ENCODE measurements at regions not wholly inside any gene's neighbourhood (a gene's known extent, or its start where the extent isn't known, plus 50 kb on each side); places are given as distances from the start of the nearest gene placed in this dataset.

DNA sequence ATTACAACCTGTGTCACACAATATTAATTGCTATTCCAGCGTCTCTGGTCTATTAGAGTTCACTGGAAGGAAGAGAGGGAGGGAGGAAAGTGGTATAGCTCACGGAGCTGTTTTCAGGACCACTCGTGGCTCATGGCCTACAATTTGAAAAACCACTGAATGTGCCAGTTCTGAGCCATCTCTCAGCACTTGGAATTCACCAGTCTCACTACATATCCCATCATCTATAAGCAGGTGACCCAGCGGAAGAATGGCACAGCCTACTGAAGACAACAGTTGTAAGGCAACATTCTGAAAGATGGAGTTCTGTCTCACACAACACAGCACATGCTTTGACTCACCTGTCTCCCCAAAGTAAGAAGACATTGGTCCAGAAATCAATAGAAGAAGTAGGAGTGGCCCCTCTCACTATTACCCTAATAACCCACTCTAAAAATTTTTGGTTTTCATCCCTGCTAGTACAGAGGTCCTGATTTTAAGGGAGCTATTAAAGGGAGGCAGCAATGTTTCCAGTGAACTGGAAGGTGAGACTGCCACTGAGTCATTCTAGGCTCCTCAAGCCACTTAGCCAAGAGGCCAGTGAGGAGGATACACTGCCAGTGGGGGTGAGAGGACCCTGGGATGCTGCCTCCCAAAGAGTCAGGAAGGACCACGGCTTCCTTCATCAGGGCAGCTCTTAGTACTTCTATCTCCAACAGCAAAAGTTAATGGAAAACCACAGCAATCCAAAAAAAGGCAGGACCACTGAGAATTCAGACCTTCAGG lies 50.0 kb upstream of the DOCK9 start:
- ChIA-PET CTCF (interaction anchor here (0.9 to 1.9 kb wide), 4 partner anchors 10 to 185 kb away, joined by 3 to 5 read pairs (median 3); no protein-coding TSS in a partner anchor), POLR2A (interaction anchor here (0.6 kb wide), 1 partner anchor 1047 kb away, joined by 5 read pairs; no protein-coding TSS in a partner anchor)

DNA sequence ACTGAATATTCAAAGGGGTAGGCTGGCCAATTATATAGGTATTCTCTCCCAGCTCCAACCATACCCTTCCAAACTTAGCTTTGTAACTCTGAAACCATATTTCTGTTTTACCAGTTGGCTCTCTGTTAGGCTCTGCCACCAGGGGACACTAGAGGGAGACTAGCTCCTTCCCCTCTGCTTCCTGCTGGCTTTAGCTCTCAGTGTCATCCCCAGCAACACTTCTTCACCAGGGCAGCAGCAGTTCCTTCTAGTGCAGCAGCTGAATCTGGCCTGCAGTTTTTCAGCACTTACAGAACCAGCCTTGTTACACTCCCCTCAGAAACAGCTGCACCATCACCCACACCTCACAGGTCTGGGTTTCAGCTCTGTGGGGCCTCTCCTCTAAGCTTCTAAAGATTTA lies 51.0 kb upstream of the DOCK9 start:
- CTCF ChIA-PET = interaction anchor here (0.6 to 1.9 kb wide), 6 partner anchors 11 to 186 kb away, joined by 3 to 5 read pairs (median 3); no protein-coding TSS in a partner anchor
- POLR2A ChIA-PET = interaction anchor here (0.8 to 1.0 kb wide), 2 partner anchors 15 to 170 kb away, joined by 3 read pairs; no protein-coding TSS in a partner anchor

DNA sequence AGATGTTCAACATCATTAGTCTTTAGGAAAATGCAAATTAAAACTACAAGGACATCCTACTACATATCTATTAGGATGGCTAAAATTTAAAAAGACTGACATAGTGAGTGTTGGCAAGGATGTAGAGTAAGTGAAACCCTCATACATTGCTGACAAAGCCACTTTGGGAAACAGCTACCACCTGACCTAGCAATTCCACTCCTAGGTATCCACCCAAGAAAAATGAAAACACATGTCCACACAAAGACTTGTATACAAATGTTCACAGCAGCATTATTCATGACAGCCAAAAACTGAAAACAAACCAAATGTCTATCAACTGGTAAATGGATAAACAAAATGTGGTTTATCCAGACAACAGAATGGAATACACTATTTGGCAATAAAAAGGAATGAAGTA lies 51.7 kb upstream of the DOCK9 start:
- ChIA-PET POLR2A (no interaction called here), CTCF (interaction anchor here (1.2 kb wide), 1 partner anchor 160 kb away, joined by 4 read pairs; no protein-coding TSS in a partner anchor)

DNA sequence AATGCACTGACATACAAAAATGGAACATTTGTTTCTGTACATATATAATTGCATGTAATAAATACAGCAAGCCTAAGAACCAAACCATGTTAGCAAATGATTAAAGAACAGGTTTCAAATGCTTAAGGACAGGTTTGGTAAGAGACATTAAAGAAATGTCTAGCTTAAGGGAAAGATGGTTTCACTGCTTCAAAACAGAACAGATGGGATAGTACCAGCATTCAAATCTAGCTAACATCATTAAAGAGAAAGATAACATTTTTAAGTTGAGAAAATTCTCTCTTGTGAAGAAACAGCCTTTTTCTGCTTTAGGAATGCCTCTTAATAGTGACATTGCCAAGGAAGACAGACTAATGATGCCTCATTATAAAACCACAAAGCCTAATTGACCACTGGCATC lies 52.5 kb upstream of the DOCK9 start:
- POLR2A ChIA-PET = no interaction called here
- CTCF ChIA-PET = no interaction called here

DNA sequence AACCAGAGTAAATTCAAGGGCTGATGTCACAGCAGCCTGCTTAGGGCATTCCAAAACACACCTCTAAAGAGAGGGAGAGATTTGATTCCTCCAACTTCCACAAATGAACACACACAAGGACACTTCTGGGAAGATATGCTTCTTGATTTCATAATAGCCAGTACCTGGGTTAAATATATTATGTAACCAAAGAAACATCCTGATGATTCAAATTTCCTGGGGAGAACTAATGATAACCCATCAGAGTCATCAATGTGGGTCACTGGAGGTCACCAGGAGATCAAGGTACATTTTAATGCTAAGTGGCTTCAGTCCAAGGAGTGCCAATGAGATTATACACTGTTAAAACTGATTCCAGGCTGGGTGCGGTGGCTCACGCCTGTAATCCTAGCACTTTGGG lies 54.0 kb upstream of the DOCK9 start:
- ChIA-PET POLR2A (no interaction called here), CTCF (interaction anchor here (1.1 kb wide), 2 partner anchors 20 to 63 kb away, joined by 3 read pairs; no protein-coding TSS in a partner anchor)

DNA sequence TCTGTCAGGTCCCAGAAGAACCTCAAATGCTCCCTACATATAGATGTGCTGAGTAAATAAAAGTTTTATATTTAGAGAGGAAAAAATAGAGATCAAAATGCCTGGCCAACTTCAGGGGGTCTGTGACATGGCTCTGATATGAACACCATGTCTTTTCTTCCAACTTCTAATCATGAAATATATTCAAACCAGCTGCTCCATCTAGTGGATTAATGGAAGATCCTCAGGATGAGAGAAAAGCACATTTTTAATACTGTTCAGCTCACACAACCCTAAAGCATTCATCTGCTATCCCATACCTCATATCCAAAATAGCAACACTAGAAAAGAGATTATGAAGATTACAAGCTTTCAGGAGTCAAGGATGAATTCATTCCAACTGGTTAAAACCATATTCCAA lies 56.0 kb upstream of the DOCK9 start:
- ChIA-PET CTCF (interaction anchor here (0.9 kb wide), 1 partner anchor 194 kb away, joined by 4 read pairs; no protein-coding TSS in a partner anchor), POLR2A (no interaction called here)

DNA sequence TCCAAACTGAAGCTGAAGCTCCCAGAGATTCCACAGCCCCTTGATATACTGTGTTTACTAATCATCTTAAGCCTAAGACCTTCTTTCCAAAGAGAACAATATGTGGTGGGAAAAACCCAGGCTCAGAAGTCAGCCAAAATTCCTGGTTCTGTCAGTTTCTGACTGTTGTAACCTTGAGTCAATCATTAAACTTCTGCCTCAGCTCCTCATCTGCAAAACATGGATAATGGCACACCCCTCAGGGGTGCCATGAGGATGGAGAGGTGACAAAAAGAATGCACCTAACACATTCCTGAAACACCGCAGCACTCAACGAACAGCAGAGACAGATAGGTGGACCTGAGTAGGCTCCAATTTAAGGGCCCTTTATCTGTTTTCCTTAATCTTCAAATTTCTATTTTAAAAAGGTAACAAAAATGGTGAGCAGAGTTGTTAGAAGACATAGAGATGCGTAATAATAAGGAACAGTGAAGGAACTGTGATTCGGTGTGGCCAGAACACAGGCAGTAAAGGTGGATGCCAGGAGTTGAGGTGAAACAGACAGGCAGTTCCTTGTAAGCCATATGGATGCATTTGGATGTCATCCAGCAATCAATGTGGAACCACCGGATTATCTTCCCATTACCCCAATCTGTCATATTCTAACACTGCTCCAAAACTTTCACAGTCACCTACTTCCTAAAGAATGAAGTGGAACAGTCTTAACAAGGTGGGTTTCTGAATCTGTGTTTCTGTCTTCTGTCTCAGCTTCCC lies 56.6 kb upstream of the DOCK9 start:
- ChIA-PET CTCF (interaction anchor here (0.9 kb wide), 1 partner anchor 194 kb away, joined by 4 read pairs; no protein-coding TSS in a partner anchor), POLR2A (no interaction called here)

DNA sequence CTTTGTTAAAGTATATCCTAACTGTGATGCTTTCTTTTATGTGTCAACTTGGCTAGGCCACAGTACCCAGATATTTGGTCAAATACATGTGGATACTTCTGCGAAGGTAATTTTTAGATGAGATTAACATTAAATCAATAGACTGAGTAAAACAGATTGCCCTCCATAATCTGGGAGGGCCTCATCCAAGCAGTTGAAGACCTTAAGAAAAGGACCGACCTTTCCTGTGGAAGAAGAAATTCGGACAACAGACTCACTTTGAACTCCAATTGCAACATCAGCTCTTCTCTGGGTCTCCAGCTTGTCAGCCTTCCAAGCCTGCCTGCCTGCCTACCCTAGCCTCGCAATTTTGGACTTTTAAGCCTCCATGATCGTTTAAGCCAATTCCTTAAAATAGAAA lies 57.9 kb upstream of the DOCK9 start:
- ChIA-PET CTCF (interaction anchor here (0.6 to 0.9 kb wide), 2 partner anchors 11 to 141 kb away, joined by 3 to 4 read pairs; no protein-coding TSS in a partner anchor), POLR2A (no interaction called here)

DNA sequence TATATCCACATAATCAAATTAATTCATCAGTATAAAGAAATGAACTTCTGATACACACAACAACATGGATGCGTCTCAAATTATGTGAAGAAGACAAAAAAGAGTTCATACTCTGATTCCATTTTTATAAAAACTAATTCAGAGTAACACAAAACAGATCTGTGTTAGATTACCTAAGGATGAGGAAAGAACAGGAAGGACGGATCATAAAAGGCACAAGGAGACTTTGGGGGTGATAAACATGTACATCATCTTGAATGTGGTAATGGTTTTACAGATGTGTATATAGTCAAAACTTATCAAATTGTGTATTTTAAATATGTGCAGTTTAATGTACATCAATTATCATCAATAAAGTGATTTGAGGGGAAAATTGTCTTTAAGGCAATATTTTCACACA lies 59.9 kb upstream of the DOCK9 start:
- ChIA-PET POLR2A (no interaction called here), CTCF (interaction anchor here (1.0 kb wide), 1 partner anchor 21 kb away, joined by 5 read pairs; no protein-coding TSS in a partner anchor)

DNA sequence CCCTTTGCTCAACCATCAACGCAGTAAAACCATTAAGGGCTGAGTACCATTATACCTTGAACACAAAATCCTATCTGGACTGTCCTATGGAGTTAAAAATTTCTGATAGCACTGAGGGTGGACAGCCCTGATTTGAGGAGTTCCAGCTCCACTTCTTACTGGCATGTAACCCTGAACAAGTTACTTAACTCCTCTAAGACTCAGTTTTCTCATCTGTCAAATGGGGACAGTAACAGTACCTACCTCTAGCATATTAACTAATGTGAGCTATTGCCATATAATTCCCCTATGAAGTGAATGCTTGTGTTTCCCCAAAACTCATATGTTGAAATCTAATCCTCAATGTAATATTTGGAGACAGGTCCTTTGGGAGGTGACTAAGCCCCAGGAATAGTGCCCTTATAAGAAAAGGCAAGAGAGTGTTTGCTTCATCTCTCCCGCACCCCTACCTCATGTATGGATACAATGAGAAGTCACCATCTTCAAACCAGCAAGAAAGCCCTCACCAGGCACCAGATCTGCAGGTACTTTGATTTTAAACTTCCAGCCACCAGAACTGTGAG lies 61.9 kb upstream of the DOCK9 start:
- ChIA-PET CTCF (interaction anchor here (1.3 kb wide), 1 partner anchor 200 kb away, joined by 3 read pairs; no protein-coding TSS in a partner anchor), POLR2A (no interaction called here)

DNA sequence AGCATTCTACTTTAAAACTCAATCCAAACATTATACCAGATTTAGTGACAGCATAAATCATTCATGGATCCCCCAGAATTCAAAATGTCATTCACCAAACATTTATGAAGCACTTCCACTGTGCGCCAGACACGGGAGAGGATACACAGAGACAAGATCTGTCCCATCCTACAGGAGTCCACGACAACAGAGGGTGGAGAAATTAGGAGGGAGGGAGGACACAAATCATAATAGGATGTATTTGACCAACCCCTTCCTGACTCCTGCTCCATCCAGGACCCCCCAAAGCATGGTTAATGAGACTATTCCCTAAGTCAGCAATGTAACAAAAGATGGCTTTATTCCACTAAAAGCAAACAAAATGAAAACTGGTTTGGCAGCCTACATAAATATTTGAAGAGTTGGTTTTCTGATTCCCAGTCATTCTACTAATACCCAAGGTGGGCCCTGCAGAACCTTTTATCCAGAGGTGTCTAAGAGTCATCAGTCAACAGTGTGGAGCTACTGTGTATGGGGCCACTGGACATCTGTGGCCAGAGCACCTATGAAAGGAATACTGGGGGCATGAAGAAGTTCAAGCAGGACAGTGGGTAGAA lies 62.8 kb upstream of the DOCK9 start:
- POLR2A ChIA-PET = no interaction called here
- CTCF ChIA-PET = no interaction called here

DNA sequence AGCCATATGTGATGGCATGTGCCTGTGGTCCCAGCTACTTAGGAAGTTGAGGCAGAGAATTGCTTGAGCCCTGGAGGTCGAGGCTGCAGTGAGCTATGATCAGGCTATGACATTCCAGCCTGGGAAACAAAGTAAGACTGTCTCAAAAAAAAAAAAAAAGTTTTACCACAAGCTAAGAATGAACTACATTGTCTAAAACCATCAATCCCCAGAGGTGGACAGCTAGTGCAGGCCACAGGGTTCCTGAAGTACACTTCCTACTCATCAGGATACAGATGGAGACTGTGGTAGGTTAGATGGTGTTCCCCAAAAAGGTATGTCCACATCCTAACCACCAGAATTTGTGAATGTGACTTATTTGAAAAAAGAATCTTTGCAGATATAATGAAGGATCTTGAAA lies 63.5 kb upstream of the DOCK9 start:
- POLR2A ChIA-PET = no interaction called here
- CTCF ChIA-PET = no interaction called here

DNA sequence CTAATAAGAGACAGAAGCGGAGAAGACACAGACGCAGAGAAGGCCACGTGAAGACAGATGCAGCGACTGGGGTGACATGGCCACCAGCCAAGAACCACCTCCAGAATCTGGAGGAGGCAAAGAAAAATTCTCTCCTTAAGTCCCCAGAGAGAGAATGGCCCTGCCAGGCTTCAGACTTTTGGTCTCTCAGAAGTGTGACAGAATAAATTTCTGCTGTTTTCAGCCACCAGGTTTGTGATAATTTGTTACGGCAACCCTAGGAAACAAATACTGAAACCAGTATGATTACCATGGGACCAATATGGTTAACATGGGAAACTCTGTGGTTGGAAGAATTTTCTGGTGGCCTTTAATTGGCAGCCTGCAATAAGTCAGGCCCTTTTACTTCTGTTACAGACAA lies 63.9 kb upstream of the DOCK9 start:
- ChIA-PET CTCF (no interaction called here), POLR2A (no interaction called here)

DNA sequence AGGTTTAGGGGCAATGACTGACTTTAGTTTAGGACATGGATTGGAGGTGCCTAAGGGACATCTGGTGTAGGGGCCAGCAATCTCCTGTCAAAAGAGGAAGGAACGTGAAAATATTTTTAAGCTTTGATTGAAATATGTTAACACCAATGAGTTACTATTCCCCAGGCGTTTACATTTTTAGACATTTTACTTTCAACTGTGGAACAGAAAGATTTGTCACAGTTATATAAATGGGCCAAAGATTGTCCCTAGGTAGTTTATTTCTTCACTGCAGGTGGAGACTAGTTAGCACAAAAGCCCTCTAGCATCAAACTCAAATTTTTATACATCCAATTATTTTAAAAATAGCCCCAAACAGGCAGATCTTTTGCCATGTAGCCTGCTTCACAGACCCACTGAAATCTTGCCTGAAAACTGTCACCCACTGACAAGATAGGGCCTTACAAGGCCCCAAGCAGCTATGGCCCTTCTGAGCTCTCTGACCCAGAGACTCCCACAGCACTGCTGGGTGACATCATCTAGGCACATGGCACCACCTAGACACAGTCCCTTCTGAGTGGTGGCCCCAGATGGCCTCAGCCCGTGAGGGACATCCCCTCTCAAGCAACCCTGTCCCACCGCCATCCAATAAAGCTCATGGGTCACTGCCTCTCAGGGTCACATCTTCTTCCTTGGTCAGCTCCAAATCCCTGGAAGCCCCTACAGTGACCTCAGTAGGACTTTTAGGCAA lies 64.8 kb upstream of the DOCK9 start:
- ChIA-PET POLR2A (no interaction called here), CTCF (interaction anchor here (1.2 kb wide), 1 partner anchor 14 kb away, joined by 3 read pairs; no protein-coding TSS in a partner anchor)

DNA sequence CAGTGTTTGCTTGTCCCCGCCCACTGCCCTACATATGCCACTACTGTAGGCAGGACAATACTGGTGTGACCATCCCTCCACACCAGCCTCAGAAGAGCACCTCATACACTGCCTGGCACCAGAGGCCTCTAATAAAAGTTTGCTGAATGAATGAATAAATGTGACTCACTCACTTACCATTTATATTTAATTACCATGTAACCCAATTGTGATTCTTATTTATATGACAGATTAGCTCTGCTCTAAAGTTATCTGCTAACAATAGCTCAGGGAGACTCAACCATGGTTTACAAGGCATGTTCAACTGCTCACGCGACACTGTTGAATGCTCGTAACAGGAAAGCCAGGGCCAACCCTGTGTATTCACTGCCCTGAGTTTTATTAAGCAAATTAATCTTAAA lies 66.0 kb upstream of the DOCK9 start:
- ChIA-PET POLR2A (interaction anchor here (1.0 kb wide), 1 partner anchor 15 kb away, joined by 3 read pairs; no protein-coding TSS in a partner anchor), CTCF (interaction anchor here (1.2 kb wide), 1 partner anchor 15 kb away, joined by 3 read pairs; no protein-coding TSS in a partner anchor)

DNA sequence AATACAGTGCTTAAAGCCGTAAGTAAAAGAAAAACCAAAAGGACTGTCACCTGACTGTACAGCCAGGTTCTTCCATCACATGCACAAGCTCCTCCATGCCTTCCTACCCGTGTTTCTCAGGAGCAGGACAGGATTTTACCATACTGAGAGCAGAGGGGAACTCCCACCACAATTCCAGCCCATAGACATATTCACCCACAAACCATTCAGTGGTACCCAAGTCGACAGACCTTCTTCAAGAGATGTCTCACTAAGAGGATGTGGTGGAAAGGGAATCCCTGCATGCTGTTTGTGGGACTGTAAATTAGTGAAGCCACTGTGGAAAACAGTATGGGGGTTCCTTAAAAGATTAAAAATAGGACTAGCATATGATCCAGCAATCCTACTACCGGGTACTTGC lies 66.9 kb upstream of the DOCK9 start:
- POLR2A ChIA-PET = no interaction called here
- CTCF ChIA-PET = no interaction called here

DNA sequence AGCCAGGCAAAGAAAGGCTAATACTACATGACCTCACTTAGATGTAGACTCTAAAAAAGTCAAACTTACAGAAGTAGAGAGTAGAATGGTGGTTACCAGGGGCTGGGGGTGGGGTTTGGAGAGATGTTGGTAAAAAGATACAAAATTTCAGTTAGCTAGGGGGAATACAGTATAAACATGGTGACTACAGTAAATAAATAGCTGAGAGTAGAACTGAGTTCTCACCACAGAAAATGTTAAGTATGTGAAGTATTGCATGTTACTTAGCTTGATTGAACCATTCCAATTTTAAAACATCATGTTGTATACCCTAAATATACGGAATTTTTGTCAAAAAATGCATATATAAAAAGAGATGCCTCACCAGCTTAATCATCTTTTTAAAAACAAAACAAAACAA lies 67.5 kb upstream of the DOCK9 start:
- POLR2A ChIA-PET = no interaction called here
- CTCF ChIA-PET = no interaction called here

DNA sequence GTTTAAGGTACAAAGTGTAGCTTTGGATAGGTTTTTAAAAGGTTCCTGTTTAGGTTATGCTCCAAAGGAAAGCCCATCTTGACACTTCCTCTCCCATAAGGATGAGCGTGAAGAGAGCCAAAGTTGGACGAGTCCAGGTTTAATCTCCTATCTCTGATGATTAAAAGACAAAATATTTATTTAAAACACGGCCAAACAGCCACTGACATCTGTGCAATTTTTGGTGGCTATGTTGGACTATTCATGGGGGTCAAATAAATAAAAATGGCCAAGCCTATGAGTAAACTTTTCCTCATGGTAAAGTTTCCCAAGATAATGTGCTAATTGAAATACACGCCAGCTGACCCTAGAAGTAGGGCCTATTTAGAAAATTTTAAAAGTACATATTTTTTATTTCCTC lies 69.0 kb upstream of the DOCK9 start:
- CTCF ChIA-PET = interaction anchor here (1.2 to 1.7 kb wide), 3 partner anchors 11 to 177 kb away, joined by 3 read pairs; no protein-coding TSS in a partner anchor
- POLR2A ChIA-PET = interaction anchor here (0.8 kb wide), 1 partner anchor 78 kb away, joined by 5 read pairs; no protein-coding TSS in a partner anchor

DNA sequence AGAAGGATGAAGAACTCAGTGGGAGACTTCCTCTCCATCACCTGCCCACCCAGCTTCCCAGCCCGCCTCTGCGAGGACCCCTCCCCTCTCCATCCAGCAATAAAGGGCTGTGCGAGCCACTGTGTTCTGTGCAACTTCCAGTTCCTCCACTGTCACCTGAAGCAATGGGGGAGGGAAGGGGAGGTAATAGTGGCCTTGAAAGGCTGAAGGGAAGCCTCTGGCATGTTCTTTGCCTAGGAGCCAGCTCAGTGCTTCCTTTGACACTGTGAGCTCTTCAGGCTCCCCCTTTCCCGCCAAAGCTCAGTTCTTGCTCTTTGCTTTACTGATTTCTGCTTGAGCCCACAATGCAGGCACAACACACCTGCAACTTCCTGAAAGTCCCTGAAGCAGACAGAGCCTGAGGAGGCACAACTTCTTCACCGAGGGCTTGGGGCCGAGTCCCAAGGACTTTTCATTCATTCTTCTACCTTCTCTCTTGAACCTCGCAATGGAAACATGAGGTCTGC lies 73.2 kb upstream of the DOCK9 start:
- ChIA-PET POLR2A (interaction anchor here (0.7 kb wide), 1 partner anchor 141 kb away, joined by 3 read pairs; no protein-coding TSS in a partner anchor), CTCF (interaction anchor here (1.1 to 1.8 kb wide), 2 partner anchors 37 to 211 kb away, joined by 3 read pairs; no protein-coding TSS in a partner anchor)
